Kidney epithelial cell (primary cell): ENCODE measurements at regions not wholly inside any gene's neighbourhood (a gene's known extent, or its start where the extent isn't known, plus 50 kb on each side); places are given as distances from the start of the nearest gene placed in this dataset.
"Not testable (repeated sequence)": the region's sequence is repeated elsewhere in the genome, so short reads cannot be mapped to it uniquely, and the experiment has no call there.

Source experiments
- DNase-seq: peaks from one replicate; pipeline ENCODE4 v3.0.0-alpha.2; 2010; ENCODE audit warnings: low read depth
- H3K27me3 ChIP-seq: 2 replicates; pipeline ENCODE4 v1.6.0; 2011; ENCODE audit warnings: low read length; ENCODE audit not compliant: control insufficient read depth, insufficient read depth
- H3K36me3 ChIP-seq: 2 replicates; pipeline ENCODE4 v1.5.1; 2011; ENCODE audit warnings: low read length; ENCODE audit not compliant: control insufficient read depth, insufficient read depth
- H3K4me3 ChIP-seq: 2 replicates; pipeline ENCODE4 v1.5.1; 2011; ENCODE audit warnings: low read depth, mild to moderate bottlenecking, control low read depth, low read length
- TF ChIP-seq, protein P1 (sequence below): IDR thresholded peaks from 2 replicates; pipeline ENCODE4 v1.5.1; 2011; ENCODE audit warnings: mild to moderate bottlenecking, moderate library complexity, low read length, control low read depth, inconsistent platforms; ENCODE audit not compliant: insufficient read depth, poor library complexity, severe bottlenecking

DNA sequence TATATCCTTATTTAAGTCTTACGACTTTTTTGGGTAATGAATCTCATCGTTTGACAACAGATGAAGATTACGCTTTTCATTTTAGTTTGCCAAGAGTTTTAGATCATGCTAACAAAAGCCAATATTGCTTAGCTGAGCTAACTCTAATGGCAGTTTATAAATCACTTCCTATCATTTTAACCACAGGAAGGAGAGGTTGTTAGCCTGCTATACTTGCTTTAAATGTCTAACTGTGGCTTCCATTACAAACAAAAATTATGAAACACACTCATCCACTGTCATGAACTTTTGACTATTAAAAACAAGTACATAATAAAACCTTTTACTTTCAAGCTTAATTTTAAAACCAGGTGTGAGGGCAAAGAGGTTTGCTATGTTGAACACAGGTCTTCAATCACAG, 53.7 kb upstream of the ANKH start:
- TF ChIP-seq, protein P1, sequence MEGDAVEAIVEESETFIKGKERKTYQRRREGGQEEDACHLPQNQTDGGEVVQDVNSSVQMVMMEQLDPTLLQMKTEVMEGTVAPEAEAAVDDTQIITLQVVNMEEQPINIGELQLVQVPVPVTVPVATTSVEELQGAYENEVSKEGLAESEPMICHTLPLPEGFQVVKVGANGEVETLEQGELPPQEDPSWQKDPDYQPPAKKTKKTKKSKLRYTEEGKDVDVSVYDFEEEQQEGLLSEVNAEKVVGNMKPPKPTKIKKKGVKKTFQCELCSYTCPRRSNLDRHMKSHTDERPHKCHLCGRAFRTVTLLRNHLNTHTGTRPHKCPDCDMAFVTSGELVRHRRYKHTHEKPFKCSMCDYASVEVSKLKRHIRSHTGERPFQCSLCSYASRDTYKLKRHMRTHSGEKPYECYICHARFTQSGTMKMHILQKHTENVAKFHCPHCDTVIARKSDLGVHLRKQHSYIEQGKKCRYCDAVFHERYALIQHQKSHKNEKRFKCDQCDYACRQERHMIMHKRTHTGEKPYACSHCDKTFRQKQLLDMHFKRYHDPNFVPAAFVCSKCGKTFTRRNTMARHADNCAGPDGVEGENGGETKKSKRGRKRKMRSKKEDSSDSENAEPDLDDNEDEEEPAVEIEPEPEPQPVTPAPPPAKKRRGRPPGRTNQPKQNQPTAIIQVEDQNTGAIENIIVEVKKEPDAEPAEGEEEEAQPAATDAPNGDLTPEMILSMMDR, result no peak
- DNase-seq, result no peak
- no peaks in the 10 kb centered on the region for H3K36me3 ChIP-seq
- no peak overlapping the region for H3K4me3 ChIP-seq
- H3K27me3 ChIP-seq, result no peaks in the 10 kb centered on the region

DNA sequence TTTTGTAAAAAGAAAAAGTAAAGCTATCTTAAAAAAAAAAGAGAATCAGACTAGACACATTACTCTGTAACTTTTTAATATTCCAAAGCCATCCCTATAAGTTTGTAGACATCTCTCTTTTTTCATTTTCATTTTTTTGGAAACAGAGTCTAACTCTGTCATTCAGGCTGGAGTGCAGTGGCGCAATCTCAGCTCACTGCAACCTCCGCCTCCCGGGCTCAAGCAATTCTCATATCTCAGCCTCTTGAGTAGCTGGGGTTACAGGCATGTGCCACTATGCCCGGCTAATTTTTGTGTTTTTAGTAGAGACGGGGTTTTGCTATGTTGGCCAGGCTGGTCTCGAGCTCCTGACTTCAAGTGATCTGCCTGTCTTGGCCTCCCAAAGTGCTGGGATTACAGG, 51.4 kb upstream of the ANKH start:
- not testable (repeated sequence) for H3K36me3 ChIP-seq, H3K4me3 ChIP-seq, H3K27me3 ChIP-seq, DNase-seq

DNA sequence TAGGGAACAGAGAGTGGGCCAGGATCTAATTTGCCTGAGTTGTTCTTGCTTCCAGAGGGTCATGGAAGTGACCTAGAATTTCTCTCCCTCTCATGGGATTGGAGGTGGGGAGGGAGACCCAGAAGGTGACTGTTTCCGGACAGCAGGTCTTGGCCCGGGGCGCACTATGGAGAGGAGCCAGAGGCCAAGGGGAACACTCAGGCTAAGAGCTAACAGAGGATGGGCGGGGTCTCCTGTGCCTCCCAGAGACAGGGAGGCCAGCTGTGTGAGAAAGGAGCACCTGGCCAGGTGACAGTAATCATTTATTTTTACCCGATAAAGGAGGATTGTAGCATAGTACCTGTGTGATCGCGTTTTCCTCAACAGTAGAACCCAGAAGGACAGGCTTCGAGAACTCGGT, 50.9 kb upstream of the ANKH start:
- Histone ChIP-seq H3K4me3 (no peak overlapping the region), H3K36me3 (no peaks in the 10 kb centered on the region), H3K27me3 (no peaks in the 10 kb centered on the region)
- DNase-seq, result no peak
- TF ChIP-seq, protein P1, result no peak
